GM21423 (cell line): ENCODE measurements at regions not wholly inside any gene's neighbourhood (a gene's known extent, or its start where the extent isn't known, plus 50 kb on each side); places are given as distances from the start of the nearest gene placed in this dataset.

Experiments
- ATAC-seq: cut with Tn5 transposase; IDR thresholded peaks from one replicate; pipeline ENCODE4 v1.9.1; 2021; ENCODE audit warnings: mild to moderate bottlenecking, moderate library complexity; ENCODE audit not compliant: unreplicated experiment

DNA sequence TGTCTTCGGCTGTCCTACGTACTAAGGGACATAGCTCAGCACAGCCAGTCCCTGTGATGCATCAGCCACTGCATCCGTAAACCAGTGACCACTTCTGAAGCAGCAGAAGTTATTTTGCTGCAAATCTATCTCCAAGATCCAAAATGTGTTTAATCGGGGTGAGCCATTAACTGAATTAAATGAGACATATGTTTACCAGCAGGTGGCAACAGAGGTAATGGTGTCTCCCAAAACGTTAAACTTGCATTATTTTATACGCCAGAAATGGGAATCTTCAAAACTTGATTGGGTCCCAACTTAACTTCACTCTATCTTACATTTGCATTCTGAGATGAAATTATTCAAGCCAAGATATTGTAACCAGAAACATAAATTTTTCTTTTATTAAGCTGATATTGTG lies 75.3 kb upstream of the BOC start:
- no peak for ATAC-seq

DNA sequence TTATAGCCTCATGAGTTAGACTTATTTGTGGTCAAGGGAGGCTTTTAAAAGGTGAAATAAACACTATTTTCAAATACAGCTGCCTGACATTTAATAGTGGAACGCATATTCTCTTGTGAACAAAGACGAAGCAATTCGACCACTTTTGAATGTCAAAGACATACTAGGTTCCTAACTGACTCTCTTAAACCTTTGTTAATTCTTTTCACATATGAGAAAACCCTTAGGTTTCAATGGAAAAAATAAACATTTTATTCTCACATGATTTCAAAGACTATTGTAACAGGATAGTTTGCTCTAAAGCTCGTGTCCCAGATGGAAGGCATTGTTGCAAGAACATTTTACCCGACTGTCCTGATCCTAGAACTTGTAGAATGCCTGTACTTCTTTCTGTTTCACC lies 74.8 kb upstream of the BOC start:
- ATAC-seq = no peak

DNA sequence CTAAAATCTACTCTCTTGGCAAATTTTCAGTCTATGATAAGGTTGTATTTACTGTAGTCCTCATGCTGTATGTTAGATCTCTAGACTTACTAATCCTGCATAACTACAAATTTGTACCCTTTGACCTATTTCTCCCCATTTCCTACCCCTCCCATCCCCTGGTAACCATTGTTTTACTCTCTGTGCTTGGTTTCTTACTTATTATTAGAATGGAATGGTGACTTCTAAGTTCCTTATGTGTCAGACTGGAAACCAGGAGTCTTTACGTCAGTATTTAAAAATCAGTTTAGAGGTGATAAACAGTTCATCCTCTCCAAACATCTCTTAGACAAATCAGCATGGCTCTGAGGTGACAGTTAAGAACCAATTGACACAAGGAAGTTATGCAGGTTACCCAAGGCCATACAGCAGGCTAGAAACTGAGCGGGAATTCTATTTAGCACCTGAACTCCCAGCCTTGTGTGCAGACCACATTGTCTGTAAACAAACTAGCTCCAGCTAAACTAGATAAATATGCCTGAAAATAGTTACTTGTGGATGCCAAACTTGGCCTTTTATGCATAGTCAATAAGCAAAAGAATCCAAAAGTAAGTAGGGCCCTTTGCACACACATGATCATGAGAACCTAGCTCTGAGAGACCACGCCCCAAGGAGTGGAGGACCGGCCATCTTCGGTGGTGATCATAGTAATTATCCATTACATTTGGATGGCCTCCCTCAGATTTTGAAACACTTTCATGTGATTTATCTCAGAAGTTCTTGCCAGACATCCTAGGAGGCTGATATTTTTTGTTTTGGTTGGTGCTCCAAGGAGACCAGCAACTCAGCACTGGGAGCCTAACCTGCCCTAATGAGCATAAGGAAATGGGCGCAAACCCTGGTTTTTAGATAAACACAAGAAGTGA lies 72.3 kb upstream of the BOC start:
- no peak for ATAC-seq

GRCh38 chr3:113140876-113141275 lies 70.5 kb upstream of the BOC start:
- no peak for ATAC-seq

- no peak for ATAC-seq
Measured at GRCh38 chr3:113141543-113141942, 69.8 kb upstream of the BOC start.

DNA sequence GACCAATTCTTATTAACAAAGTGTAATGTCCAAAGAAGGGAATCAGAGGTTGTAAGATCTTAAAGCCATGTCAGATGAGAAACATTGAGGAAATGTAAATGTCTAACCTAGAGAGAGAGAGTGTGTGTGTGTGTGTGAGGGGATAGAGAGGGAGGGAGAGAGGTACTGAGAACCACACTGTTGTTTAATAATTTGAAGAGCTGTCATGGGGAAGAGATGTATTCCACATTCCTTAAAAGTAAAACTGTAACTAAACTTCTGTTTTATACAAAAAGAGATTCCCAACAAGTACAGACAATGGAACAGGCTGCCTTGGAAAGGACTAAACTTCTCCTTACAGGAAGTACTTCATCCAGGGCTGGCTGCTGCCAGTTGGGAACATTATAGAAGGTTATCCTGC lies 68.9 kb upstream of the BOC start:
- no peak for ATAC-seq

DNA sequence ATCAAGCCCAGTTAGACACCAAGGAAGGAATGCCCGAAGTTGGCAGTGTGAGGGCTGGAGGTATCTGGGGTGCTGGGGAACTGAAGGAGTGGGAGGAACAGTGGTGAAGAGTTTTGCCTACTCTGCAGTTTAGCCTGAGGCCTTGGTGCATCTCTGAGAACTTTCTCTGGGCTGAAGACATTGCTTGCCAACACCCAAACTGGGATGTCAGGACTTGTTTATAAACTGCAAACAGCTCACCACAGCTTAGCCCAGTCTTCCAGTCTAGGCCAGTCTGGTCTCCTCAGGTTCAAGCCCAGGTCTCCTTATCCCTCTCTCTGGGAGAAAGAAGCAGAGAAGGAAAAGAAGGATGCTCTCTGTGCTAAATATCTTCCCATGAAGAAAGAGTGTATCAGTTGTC lies 68.0 kb upstream of the BOC start:
- no peak for ATAC-seq

DNA sequence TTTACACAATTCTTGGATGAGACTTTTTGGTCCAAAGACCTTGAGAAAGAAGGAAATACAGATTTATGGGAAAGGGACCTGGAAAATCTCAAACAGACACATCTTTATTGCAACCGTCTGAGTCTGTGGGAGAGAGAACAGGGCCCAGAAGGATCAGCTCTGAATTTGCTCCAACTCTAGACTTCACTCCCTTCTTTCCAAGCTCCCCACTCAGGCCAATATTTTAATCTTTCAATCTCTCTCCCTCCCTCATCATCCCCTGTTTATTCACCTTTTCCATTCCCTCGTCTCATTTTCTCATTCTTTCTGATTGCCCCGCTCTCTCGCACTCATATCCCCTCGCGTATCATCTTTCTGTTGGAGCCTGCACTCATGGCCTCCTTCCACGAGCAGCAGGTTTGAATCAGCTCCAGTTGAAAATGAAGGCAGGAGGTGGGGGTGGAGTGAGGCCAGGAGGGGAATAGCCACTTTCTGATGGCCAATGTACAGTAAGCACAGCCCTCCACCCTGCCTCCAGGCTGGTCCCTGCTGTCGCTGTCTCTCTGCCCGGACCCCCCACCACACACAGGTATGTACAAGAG lies 63.6 kb upstream of the BOC start:
- ATAC-seq = no peak

DNA sequence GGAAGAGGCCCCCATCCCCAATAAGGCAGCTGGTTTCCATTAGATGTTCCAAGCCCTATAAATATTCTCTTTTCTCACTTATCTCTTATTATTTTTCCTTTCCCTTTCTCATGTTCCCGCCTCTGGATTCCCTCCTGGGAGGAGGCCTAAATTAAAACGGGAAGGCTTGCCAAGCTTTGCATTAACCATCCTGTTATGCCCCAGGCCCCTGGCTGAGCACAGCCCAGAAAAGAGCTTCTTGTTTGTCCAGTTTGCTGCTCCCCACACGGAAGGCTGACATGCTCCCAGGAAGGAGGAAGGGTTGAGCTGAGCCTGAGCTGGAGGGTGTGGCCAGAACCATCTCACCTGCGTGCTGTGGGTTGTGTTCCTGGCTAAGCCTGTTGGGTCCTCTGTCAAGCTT lies 63.1 kb upstream of the BOC start:
- ATAC-seq = no peak

GRCh38 chr3:113150250-113150649 lies 61.1 kb upstream of the BOC start:
- ATAC-seq = no peak

GRCh38 chr3:113151461-113152031 lies 59.8 kb upstream of the BOC start:
- ATAC-seq = no peak

DNA sequence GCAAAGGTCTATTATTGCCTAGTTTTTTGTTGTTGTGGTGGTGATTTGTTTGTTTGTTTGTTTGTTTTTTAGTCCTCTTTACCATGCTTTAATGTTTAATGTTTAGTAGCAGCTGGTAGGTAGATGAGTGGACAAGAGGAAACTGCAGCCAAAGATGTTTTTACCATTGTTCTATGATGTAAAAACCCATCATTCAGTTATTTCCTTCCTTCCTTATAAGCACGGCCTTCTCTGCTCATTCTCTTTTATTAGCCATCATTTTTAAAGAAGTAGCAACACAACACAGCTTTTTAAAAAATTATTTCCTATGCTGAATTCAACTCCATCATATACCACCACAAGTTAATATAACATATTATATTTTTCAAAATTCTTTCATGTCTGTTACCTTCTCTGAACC lies 58.5 kb upstream of the BOC start:
- ATAC-seq = no peak

GRCh38 chr3:113153499-113154107 lies 57.8 kb upstream of the BOC start:
- ATAC-seq = peak; percentile 79

GRCh38 chr3:113156816-113157333 lies 54.5 kb upstream of the BOC start:
- ATAC-seq = no peak

DNA sequence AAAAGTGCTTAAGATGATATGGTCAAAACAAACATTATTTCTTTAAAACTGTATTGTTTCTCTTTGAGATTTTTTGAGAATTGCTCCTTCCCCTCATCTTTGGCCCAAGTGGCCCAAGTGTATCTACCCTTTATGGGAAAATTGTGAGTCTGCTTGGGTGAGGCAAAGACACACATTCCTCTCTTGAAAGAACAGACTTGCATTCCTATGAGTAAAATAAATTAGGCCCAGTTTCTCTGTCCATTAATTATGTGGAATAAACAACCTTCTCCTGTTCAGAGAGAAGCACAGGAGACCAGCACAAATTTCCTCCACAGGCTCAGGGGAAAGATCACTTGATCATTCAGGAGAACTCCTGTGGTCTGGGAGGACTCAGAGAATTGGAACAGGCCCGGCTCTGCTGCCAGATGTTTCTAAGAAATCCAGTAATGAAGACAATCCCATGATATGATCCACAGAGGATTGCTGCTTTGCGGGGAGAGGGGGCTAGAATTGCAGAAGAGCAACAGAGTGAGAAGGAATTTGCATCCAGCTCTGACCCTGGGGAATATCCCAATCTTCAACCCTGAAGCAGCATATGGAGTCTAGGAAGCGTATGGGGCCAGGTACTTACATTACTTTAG lies 53.8 kb upstream of the BOC start:
- ATAC-seq = no peak

- no peak for ATAC-seq
Measured at GRCh38 chr3:113158171-113158570, 53.2 kb upstream of the BOC start.
